ENCODE measurements at regions not wholly inside any gene's neighbourhood (a gene's known extent, or its start where the extent isn't known, plus 50 kb on each side); places are given as distances from the start of the nearest gene placed in this dataset.

GRCh38 chr18:73895701-73896100, 251.9 kb downstream of the FBXO15 start:
- Histone ChIP-seq H3K4me3 (no peak overlapping the region), H3K27ac (no peak overlapping the region)
- TF ChIP-seq, protein P1, sequence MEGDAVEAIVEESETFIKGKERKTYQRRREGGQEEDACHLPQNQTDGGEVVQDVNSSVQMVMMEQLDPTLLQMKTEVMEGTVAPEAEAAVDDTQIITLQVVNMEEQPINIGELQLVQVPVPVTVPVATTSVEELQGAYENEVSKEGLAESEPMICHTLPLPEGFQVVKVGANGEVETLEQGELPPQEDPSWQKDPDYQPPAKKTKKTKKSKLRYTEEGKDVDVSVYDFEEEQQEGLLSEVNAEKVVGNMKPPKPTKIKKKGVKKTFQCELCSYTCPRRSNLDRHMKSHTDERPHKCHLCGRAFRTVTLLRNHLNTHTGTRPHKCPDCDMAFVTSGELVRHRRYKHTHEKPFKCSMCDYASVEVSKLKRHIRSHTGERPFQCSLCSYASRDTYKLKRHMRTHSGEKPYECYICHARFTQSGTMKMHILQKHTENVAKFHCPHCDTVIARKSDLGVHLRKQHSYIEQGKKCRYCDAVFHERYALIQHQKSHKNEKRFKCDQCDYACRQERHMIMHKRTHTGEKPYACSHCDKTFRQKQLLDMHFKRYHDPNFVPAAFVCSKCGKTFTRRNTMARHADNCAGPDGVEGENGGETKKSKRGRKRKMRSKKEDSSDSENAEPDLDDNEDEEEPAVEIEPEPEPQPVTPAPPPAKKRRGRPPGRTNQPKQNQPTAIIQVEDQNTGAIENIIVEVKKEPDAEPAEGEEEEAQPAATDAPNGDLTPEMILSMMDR (IDR thresholded peaks at IDR 0.05) = no peak
- DNase-seq (ENCODE audit: low spot score) = no peak

DNA sequence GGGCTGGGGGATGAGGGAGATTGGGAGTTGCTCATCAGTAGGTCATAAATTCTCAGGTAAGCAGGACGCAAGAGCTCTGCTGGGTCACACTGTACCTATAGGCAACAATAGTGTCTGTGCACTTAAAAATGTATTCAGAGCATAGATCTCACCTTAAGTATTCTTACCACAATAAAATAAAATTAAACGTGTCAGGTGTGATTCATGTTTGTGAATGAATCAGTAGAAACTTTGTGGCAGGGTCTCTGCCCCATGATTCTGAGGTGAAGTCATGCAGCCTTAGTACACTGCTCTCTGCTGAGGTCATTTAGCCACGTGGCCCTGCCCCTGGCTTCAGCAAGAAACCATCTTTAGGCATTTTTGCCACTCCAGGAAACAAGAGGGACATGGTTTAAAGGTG, 253.8 kb downstream of the FBXO15 start:
- DNase-seq (ENCODE audit: low spot score) = no peak
- TF ChIP-seq, protein P1 (IDR thresholded peaks at IDR 0.05) = no peak

GRCh38 chr18:73891572-73892421, 255.8 kb downstream of the FBXO15 start:
- Histone ChIP-seq H3K4me3 (no peak overlapping the region), H3K27ac (no peak overlapping the region)
- DNase-seq (ENCODE audit: low spot score) = no peak
- TF ChIP-seq, protein P1 (IDR thresholded peaks at IDR 0.05) = no peak

More for the DNA sequence above, 253.8 kb downstream of the FBXO15 start:
- H3K27ac ChIP-seq = no peak overlapping the region
- no peak overlapping the region for H3K4me3 ChIP-seq

DNA sequence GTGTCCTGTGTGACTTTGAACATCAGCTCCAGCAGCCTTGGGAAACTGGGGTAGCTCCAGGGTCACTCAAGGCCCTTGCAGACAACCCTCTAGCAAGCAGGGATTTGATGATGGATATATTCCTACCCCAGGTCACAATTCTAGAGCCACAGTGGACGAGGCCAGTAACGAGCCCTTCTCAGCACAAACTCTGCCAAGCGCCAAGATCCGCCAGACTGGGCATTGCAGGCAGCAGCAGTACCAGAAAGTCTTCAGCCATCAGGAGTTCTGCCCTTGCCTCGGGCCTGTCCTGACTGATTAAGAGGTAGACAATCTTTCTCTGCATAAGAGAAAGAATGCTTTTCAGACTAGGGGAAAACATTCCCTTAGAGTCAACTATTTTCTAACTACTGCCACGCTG, 259.1 kb downstream of the FBXO15 start:
- Histone ChIP-seq H3K4me3 (no peak overlapping the region), H3K27ac (no peak overlapping the region)
- no peak for DNase-seq (ENCODE audit: low spot score)
- TF ChIP-seq, protein P1 (IDR thresholded peaks at IDR 0.05) = no peak

DNA sequence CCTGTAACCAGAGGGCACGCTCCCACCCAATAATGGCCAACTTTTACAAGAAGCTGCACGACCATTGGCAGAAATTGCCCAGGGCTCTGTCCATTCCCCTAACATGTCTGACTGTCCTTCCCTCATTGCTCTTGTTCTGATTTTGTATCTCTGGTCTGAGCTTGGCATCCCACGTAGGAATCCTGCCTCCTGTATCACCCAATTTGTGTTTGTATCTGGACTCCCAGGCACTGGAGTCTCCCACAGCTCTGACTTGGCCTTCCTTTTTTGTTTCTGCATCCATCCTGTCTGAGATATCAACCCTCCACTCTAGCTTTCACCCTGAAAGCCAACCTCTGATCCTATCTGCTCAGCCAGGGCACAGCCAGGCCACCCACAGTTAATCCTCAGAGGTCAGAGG, 259.8 kb downstream of the FBXO15 start:
- H3K27ac ChIP-seq = no peak overlapping the region
- H3K4me3 ChIP-seq = no peak overlapping the region
- DNase-seq (ENCODE audit: low spot score) = no peak
- TF ChIP-seq, protein P1 (IDR thresholded peaks at IDR 0.05) = no peak

DNA sequence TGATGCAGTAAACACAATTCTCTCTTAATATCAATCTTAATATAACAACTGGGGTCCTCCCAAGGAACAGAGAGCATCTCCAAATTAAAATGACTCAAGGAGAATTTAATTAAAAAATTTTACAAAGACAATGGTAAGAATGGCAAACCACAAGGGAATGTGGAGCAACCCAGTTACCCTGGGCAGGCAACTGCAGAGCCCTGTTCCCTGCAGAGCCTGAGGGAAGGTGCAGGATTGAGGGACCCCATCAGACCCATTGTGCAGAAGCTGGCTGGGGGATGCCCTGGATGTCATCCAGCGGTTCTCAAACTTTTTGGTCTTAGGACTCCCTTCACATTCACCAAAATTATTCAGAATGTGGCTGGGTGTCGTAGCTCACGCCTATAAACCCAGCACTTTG, 262.8 kb downstream of the FBXO15 start:
- Histone ChIP-seq H3K4me3 (no peak overlapping the region), H3K27ac (no peak overlapping the region)
- TF ChIP-seq, protein P1 (IDR thresholded peaks at IDR 0.05) = no peak
- DNase-seq (ENCODE audit: low spot score) = no peak

GRCh38 chr18:73881396-73881917, 266.2 kb downstream of the FBXO15 start:
- no peak for DNase-seq (ENCODE audit: low spot score)
- no peak overlapping the region for H3K27ac ChIP-seq
- TF ChIP-seq, protein P1 (IDR thresholded peaks at IDR 0.05) = no peak
- no peak overlapping the region for H3K4me3 ChIP-seq

All from coronary artery (tissue), 2 donors.